NCI-H526 (cell line): ENCODE measurements at regions not wholly inside any gene's neighbourhood (a gene's known extent, or its start where the extent isn't known, plus 50 kb on each side); places are given as distances from the start of the nearest gene placed in this dataset.
A peak's percentile ranks its signal among the peaks of the same experiment; 100 is the strongest.
"Not testable (repeated sequence)": the region's sequence is repeated elsewhere in the genome, so short reads cannot be mapped to it uniquely, and the experiment has no call there.

Source experiments
- DNase-seq, 2 experiments: peaks; one replicate each; lab custom pipeline; 2025; lab: John Stamatoyannopoulos, UW

- not testable (repeated sequence) for DNase-seq
These were observed 53.1 kb downstream of the HSFY1 start for GRCh38 chrY:18599606-18600005.

- not testable (repeated sequence) for DNase-seq
These were observed 54.8 kb downstream of the HSFY1 start for GRCh38 chrY:18601287-18601686.

DNA sequence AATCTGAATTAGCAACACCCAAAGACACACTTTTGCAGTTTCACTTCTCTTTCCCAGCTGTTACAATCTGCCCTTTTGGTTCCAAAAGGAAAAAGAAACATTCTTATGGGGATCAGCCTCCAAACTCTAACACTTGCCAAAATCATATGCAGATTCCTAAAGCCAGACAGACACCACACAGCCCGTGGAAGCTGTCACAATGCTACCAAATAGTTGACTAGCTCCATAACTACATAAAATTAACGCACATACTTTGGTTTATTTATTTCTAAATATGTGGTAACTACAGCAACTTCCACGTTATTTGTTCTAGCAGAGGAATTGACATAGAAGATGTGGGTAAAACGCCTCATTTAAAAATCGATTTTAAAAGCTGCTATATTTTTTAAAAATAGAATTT is 59.7 kb downstream of the HSFY1 start:
- DNase-seq, result not testable (repeated sequence)

- DNase-seq, result not testable (repeated sequence)
These were observed 61.7 kb downstream of the HSFY1 start for GRCh38 chrY:18608205-18608604.

- not testable (repeated sequence) for DNase-seq
These were observed 69.3 kb downstream of the HSFY1 start for GRCh38 chrY:18615809-18616208.

GRCh38 chrY:18629805-18630516 is 83.4 kb downstream of the HSFY1 start:
- not testable (repeated sequence) for DNase-seq

DNA sequence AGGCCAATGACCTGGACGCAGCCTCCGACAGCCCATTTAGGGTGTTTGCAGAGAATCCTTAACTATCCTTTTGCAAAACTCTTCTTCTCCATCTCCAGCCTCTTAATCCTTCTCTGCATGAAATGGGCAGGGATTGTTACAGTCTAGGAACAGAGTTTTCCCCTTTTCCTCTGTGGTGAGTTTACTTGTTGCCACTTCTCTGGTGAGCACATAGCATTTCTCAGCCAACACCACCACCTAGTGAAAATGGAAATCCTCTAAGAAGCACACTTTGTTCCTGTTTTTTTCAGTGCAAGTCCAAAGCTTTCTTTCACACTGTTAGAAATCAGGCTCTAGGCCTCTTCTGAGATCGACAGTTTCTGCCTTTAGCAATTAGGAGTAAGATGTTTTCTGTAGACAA is 84.1 kb downstream of the HSFY1 start:
- not testable (repeated sequence) for DNase-seq

GRCh38 chrY:18631610-18632009 is 85.1 kb downstream of the HSFY1 start:
- DNase-seq, result not testable (repeated sequence)

DNA sequence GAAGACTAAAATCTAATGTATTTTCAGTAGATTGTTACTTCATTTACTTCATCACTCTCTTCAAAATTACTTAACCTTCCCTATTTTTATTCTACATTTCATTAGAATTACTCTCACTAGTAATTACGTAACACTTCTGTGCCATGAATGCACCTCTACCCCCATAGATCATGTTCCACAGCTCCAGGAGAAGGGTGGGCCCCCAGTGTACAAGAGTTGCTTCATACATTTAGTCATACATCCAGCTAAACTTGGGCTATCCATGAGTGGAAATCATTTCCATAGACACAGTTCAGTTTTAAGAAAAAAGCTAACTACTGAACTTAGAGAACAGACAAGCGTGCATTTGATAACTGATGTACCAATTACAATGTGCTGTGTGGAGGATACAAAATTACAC is 104.2 kb downstream of the HSFY1 start:
- DNase-seq, result no peak

GRCh38 chrY:18664559-18664958 is 109.0 kb downstream of the HSFY2 start:
- DNase-seq, result no peak

- DNase-seq, result peak; percentile 12 to 42
These were observed 103.7 kb downstream of the HSFY2 start for GRCh38 chrY:18669790-18670189.

DNA sequence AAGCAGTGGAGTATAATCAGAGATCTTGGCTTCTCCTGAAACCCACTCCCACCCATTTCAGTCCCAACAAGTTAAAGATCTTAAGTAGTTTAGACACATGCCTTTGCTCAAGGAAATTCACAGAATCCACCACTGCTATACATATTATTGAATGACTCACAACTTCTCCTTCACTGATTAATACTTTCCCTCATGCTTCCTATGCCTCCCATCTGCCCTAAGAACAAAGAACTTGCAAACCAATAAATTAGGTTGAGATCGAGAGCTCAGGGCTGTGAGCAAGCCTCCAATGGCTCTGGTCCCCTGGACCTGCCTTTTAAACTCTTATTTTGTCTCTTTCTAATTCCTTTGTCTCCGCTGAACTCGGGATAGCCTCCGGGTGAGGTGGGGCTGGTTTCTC is 101.6 kb downstream of the HSFY2 start:
- DNase-seq, result no peak

GRCh38 chrY:18686027-18686426 is 87.5 kb downstream of the HSFY2 start:
- not testable (repeated sequence) for DNase-seq

DNA sequence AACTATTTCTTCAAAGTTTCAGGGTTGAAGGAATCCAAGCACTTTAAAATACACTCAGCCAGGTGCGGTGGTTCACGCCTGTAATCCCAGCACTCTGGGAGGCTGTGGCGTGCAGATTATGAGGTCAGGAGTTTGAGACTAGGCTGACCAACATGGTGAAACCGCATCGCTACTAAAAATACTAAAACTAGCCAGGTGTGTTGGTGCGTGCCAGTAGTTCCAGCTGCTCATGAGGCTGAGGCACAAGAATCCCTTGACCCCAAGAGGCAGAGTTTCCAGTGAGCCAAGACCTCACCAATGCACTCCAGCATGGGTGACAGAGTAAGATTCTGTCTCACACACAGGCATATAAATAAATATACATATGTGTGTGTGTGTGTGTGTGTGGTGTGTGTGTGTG is 85.2 kb downstream of the HSFY2 start:
- not testable (repeated sequence) for DNase-seq

DNA sequence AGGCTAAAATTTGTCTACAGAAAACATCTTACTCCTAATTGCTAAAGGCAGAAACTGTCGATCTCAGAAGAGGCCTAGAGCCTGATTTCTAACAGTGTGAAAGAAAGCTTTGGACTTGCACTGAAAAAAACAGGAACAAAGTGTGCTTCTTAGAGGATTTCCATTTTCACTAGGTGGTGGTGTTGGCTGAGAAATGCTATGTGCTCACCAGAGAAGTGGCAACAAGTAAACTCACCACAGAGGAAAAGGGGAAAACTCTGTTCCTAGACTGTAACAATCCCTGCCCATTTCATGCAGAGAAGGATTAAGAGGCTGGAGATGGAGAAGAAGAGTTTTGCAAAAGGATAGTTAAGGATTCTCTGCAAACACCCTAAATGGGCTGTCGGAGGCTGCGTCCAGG is 84.1 kb downstream of the HSFY2 start:
- not testable (repeated sequence) for DNase-seq

DNA sequence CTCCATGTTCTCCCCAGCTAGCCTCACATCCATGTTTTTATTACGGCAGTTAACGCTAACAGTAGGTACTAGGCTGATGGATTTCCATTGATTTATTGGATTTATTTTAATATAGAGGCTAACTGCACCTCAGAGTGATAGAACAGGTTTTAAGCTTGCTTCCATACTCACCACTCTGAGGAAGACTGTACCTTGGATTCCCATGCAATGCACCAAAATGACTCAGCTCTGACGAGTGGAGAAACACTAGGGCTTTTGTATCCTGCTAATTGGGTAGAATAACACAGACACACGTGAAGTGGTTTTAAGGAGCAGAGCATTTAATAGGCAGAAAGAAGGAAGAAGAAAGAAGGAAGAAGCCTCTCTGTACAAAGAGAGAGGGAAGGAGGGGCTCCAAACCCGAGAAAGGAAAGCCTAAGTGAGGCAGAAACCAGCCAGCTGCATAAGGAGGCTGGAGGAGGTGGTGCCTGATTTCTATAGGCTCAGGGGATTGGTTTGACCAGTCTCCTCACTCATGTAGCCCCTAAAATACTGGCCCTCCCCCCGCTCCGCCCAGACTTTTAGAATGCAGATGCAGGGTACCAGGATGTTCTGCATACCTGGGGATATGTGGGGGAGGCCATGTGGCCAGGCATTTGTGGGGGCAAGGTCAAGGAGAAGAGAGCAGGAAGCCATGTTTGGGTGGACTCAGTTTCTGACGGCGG is 83.5 kb downstream of the HSFY2 start:
- not testable (repeated sequence) for DNase-seq

DNA sequence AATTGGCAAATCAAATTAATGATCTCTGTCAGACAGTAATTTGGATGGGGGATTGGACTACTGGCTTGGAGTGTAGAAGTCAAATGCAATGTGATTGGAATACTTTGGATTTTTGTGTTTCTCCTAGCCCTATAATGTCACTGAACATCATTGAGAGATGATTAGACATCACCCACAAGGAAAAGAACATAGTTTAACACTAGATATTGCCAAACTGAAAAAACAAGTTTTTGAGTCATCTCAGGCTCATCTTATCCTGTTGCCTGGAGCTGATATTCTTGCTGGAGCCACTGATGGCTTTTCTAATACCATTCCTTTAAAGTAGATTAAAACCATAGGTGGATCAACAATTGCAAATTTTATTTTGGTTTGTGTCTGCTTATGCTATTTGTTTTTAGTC is 76.7 kb downstream of the HSFY2 start:
- not testable (repeated sequence) for DNase-seq

GRCh38 chrY:18704198-18704597 is 69.3 kb downstream of the HSFY2 start:
- DNase-seq, result not testable (repeated sequence)

DNA sequence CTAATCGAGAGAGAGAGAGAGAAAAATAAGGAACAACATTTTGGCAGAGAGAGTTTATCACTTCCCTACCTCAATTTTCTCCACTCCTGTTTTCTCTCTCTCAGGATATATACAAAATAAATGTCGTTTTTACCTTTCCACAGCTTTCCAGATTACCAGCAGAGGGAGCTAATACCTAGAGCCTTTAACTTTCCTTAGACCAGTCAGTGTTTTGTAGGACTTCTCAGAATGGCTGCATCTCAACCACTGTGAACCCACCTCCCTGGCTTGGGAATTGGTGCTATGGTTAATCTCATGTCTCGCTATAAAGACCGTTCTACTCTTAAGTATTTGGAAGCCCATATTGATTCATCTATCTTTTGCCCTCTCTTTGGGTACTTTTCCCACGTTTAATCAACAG is 61.8 kb downstream of the HSFY2 start:
- DNase-seq, result not testable (repeated sequence)

- not testable (repeated sequence) for DNase-seq
These were observed 59.8 kb downstream of the HSFY2 start for GRCh38 chrY:18713760-18714159.

GRCh38 chrY:18718714-18719113 is 54.8 kb downstream of the HSFY2 start:
- not testable (repeated sequence) for DNase-seq

DNA sequence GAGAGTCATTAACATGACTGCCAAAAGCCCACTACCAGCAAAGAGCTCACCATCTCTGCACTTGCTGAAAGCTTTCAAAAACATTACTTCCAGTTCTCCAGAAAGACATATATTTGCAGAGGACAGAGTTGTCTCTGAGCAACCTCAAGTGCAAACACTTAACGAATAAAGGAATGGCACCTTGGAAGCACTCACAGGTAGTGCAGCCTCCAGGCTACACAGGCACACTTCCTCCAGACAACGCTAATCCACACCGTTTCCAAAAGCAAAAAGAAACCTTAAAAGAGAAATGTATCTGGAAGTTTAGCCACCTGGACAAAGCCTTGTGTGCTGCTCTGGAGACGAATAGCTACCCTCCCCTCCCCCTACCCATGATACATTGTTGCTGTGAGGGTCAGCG is 53.1 kb downstream of the HSFY2 start:
- DNase-seq, result not testable (repeated sequence)
